ENCODE measurements at regions not wholly inside any gene's neighbourhood (a gene's known extent, or its start where the extent isn't known, plus 50 kb on each side); places are given as distances from the start of the nearest gene placed in this dataset.
"Not testable (repeated sequence)": the region's sequence is repeated elsewhere in the genome, so short reads cannot be mapped to it uniquely, and the experiment has no call there.

GRCh38 chr2:111460901-111461300, 340.2 kb downstream of the BCL2L11 start:
- H3K36me3 ChIP-seq (ENCODE audit: insufficient read depth, low read length); H3K9me3 Mint-ChIP-seq; H3K27me3 ChIP-seq (ENCODE audit: insufficient read depth, low read length, poor library complexity, severe bottlenecking); H3K27ac Mint-ChIP-seq; H3K27ac ChIP-seq (ENCODE audit: low read depth, low read length); DNase-seq; H3K4me1 ChIP-seq (ENCODE audit: insufficient read depth, low read length); H3K4me3 Mint-ChIP-seq; H3K4me3 ChIP-seq (ENCODE audit: low read length); POLR2A ChIA-PET; H3K36me3 Mint-ChIP-seq; H3K4me1 Mint-ChIP-seq; H3K27me3 Mint-ChIP-seq; H3K9me3 ChIP-seq (ENCODE audit: low read length); CTCF ChIA-PET: not testable (repeated sequence)

DNA sequence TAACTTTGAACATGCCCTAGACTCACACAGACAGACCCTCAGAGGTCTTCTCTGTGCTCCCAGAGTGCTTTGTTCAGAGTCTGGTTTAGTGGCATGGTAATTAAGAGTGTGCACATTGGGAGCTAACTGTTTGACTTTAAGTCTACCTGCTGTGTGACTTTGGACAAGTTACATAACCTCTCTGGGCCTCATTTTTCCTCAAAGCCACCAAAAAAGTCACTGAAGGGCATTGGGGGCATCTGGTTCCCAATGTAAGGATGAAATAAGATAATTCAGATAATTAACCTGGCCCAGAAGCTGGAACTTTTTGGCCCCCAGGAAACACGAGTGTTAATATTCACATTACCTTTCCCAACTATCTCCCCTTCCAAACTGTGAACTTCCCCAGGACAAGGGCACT, 341.1 kb downstream of the BCL2L11 start:
- H3K36me3 ChIP-seq (ENCODE audit: insufficient read depth, low read length); DNase-seq; H3K27ac ChIP-seq (ENCODE audit: low read depth, low read length); H3K36me3 Mint-ChIP-seq; CTCF ChIA-PET; H3K4me3 Mint-ChIP-seq; H3K4me3 ChIP-seq (ENCODE audit: low read length); H3K9me3 ChIP-seq (ENCODE audit: low read length); H3K27me3 Mint-ChIP-seq; H3K9me3 Mint-ChIP-seq; H3K4me1 Mint-ChIP-seq; H3K4me1 ChIP-seq (ENCODE audit: insufficient read depth, low read length); H3K27me3 ChIP-seq (ENCODE audit: insufficient read depth, low read length, poor library complexity, severe bottlenecking); POLR2A ChIA-PET: not testable (repeated sequence)
- H3K27ac Mint-ChIP-seq = peak overlapping the region in 1 of 8 donors; percentile 57

GRCh38 chr2:111462572-111462971, 341.9 kb downstream of the BCL2L11 start:
- POLR2A ChIA-PET; CTCF ChIA-PET; H3K36me3 ChIP-seq (ENCODE audit: insufficient read depth, low read length); H3K9me3 ChIP-seq (ENCODE audit: low read length); H3K4me1 ChIP-seq (ENCODE audit: insufficient read depth, low read length); H3K4me3 ChIP-seq (ENCODE audit: low read length); H3K4me1 Mint-ChIP-seq; DNase-seq; H3K36me3 Mint-ChIP-seq; H3K9me3 Mint-ChIP-seq; H3K27ac ChIP-seq (ENCODE audit: low read depth, low read length); H3K27me3 Mint-ChIP-seq; H3K27me3 ChIP-seq (ENCODE audit: insufficient read depth, low read length, poor library complexity, severe bottlenecking): not testable (repeated sequence)
- peak overlapping the region in 5 of 8 donors; percentile 29 to 70 (median 51) for H3K27ac Mint-ChIP-seq
- H3K4me3 Mint-ChIP-seq = peak overlapping the region in 2 of 7 donors; percentile 36 to 47

GRCh38 chr2:111463238-111463848, 342.6 kb downstream of the BCL2L11 start:
- H3K27ac ChIP-seq (ENCODE audit: low read depth, low read length); H3K9me3 ChIP-seq (ENCODE audit: low read length); CTCF ChIA-PET; H3K27me3 ChIP-seq (ENCODE audit: insufficient read depth, low read length, poor library complexity, severe bottlenecking); H3K36me3 Mint-ChIP-seq; POLR2A ChIA-PET; H3K9me3 Mint-ChIP-seq; H3K4me1 Mint-ChIP-seq; H3K4me3 ChIP-seq (ENCODE audit: low read length); H3K27me3 Mint-ChIP-seq; H3K4me1 ChIP-seq (ENCODE audit: insufficient read depth, low read length); H3K36me3 ChIP-seq (ENCODE audit: insufficient read depth, low read length): not testable (repeated sequence)
- peak overlapping the region in 4 of 7 donors; percentile 22 to 50 (median 38) for H3K4me3 Mint-ChIP-seq
- peak overlapping the region; percentile 19 to 86 (median 58) for H3K27ac Mint-ChIP-seq
- peak in 1 of 5 donors; percentile 15 for DNase-seq

- H3K36me3 Mint-ChIP-seq; H3K27me3 Mint-ChIP-seq; H3K27me3 ChIP-seq (ENCODE audit: insufficient read depth, low read length, poor library complexity, severe bottlenecking); POLR2A ChIA-PET; H3K4me1 Mint-ChIP-seq; CTCF ChIA-PET; H3K4me3 ChIP-seq (ENCODE audit: low read length); H3K9me3 ChIP-seq (ENCODE audit: low read length); H3K9me3 Mint-ChIP-seq; H3K27ac ChIP-seq (ENCODE audit: low read depth, low read length); H3K36me3 ChIP-seq (ENCODE audit: insufficient read depth, low read length); H3K4me3 Mint-ChIP-seq; H3K4me1 ChIP-seq (ENCODE audit: insufficient read depth, low read length): not testable (repeated sequence)
- peak in 2 of 5 donors; percentile 5 to 23 for DNase-seq
- H3K27ac Mint-ChIP-seq = peak overlapping the region in 1 of 8 donors; percentile 75
These were observed 343.2 kb downstream of the BCL2L11 start for GRCh38 chr2:111463956-111464355.

DNA sequence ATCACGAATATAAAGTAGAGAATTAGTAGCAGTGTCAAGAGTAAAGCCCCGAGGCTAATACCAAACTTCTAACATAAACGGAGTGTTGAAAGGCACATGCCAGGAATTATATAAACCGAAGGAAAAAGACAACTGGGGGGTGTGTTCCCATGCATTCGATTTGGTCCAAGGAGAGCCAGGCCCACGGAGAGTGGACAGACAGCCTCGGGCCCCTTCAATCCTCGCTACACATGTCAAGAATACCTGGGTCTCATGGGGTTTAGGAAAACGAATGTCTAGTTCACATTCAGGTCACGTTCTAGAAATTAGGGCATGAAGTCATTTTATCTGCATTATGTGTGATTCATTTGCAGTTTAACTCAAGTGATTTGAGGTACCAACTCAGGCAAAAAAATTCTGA, 343.7 kb downstream of the BCL2L11 start:
- CTCF ChIA-PET; H3K9me3 Mint-ChIP-seq; H3K9me3 ChIP-seq (ENCODE audit: low read length); H3K27ac ChIP-seq (ENCODE audit: low read depth, low read length); H3K36me3 ChIP-seq (ENCODE audit: insufficient read depth, low read length); H3K4me1 ChIP-seq (ENCODE audit: insufficient read depth, low read length); H3K4me3 ChIP-seq (ENCODE audit: low read length); POLR2A ChIA-PET; H3K27me3 Mint-ChIP-seq; DNase-seq; H3K36me3 Mint-ChIP-seq; H3K4me1 Mint-ChIP-seq; H3K27me3 ChIP-seq (ENCODE audit: insufficient read depth, low read length, poor library complexity, severe bottlenecking): not testable (repeated sequence)
- H3K4me3 Mint-ChIP-seq = peak overlapping the region in 1 of 7 donors; percentile 23
- peak overlapping the region in 1 of 8 donors; percentile 54 for H3K27ac Mint-ChIP-seq

DNA sequence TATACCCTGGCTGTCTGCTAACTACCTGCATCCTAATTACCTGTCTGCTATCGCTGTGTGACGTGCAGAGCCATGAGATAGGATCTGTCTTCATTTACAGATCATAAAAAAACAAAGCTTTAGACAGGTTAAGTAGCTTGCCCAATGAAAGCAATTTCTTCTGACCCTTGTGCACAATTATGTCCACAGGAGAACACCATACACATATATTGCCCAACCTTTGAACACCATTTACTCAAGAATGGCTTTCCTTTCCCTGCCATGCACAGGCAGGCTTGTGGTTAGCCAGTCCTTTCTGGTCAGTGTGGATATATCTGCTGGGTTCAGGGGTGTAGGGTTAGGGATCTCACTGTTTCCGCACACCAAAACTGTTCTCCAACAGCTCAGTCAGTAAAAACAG, 344.8 kb downstream of the BCL2L11 start:
- DNase-seq; H3K27me3 Mint-ChIP-seq; POLR2A ChIA-PET; H3K4me1 ChIP-seq (ENCODE audit: insufficient read depth, low read length); H3K4me3 Mint-ChIP-seq; CTCF ChIA-PET; H3K27me3 ChIP-seq (ENCODE audit: insufficient read depth, low read length, poor library complexity, severe bottlenecking); H3K4me1 Mint-ChIP-seq; H3K36me3 Mint-ChIP-seq; H3K27ac ChIP-seq (ENCODE audit: low read depth, low read length); H3K4me3 ChIP-seq (ENCODE audit: low read length); H3K36me3 ChIP-seq (ENCODE audit: insufficient read depth, low read length); H3K27ac Mint-ChIP-seq; H3K9me3 Mint-ChIP-seq; H3K9me3 ChIP-seq (ENCODE audit: low read length): not testable (repeated sequence)

DNA sequence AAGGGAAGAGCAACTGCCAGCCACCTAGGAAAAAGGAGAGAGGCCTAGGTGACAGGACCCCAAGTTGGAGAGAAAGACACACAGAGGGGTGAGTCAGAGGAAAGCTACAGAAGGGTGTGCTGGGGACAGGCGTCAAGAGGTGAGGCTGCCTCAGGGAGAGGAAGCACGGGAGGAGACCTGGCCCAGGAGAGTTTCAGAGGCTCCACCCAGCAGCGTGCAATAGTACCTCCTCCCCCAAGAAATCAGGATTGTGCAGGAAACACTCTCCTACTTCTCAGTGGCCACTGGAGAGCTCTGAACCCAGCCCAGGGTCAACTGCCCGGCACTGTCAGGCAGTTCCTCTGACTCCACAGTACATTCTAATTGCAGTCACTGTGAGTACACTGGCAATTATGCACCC, 346.0 kb downstream of the BCL2L11 start:
- H3K27me3 Mint-ChIP-seq; H3K9me3 Mint-ChIP-seq; H3K4me1 ChIP-seq (ENCODE audit: insufficient read depth, low read length); POLR2A ChIA-PET; CTCF ChIA-PET; H3K36me3 Mint-ChIP-seq; H3K4me3 ChIP-seq (ENCODE audit: low read length); H3K4me1 Mint-ChIP-seq; H3K36me3 ChIP-seq (ENCODE audit: insufficient read depth, low read length); DNase-seq; H3K9me3 ChIP-seq (ENCODE audit: low read length); H3K27ac ChIP-seq (ENCODE audit: low read depth, low read length); H3K27me3 ChIP-seq (ENCODE audit: insufficient read depth, low read length, poor library complexity, severe bottlenecking): not testable (repeated sequence)
- H3K27ac Mint-ChIP-seq = peak overlapping the region in 1 of 8 donors; percentile 42
- peak overlapping the region in 1 of 7 donors; percentile 54 for H3K4me3 Mint-ChIP-seq

DNA sequence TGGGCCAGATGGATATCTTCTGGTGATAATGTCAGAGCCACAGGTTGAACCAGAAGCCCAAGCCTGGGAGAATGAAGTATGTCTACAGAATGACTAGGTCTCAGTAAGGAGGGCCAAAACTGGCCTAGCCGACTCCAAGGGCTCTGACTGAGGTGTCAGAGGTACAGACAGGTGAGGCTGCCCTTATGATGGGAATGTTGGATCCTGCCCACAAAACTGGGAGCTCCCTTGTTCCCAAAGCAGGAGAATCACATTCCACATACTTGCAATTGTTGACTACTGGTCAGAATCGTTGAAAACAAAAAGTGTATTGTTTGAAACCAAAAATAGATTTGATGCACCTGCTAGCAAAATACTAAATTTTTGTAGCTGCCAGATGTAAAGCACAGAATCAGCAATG, 350.2 kb downstream of the BCL2L11 start:
- H3K4me3 Mint-ChIP-seq; CTCF ChIA-PET; H3K9me3 ChIP-seq (ENCODE audit: low read length); H3K27me3 Mint-ChIP-seq; H3K36me3 ChIP-seq (ENCODE audit: insufficient read depth, low read length); H3K27ac Mint-ChIP-seq; H3K4me1 Mint-ChIP-seq; POLR2A ChIA-PET; H3K27ac ChIP-seq (ENCODE audit: low read depth, low read length); DNase-seq; H3K4me3 ChIP-seq (ENCODE audit: low read length); H3K4me1 ChIP-seq (ENCODE audit: insufficient read depth, low read length); H3K36me3 Mint-ChIP-seq; H3K9me3 Mint-ChIP-seq; H3K27me3 ChIP-seq (ENCODE audit: insufficient read depth, low read length, poor library complexity, severe bottlenecking): not testable (repeated sequence)

All from CD8-positive, alpha-beta memory T cell (primary cell).